ENCODE measurements at regions not wholly inside any gene's neighbourhood (a gene's known extent, or its start where the extent isn't known, plus 50 kb on each side); places are given as distances from the start of the nearest gene placed in this dataset.

GRCh38 chr20:39188266-39188765 is 226.2 kb downstream of the DHX35 start:
- Histone ChIP-seq H3K4me3 (ENCODE audit: low read length in 2 of 2) (no peak overlapping the region), H3K9me3 (replicated peaks in 1 of 2; ENCODE audit: control insufficient read depth in 2 of 2, insufficient read depth in 1 of 2, low read depth in 1 of 2, low read length in 2 of 2) (peaks cover 0 to 2% of the 10 kb centered on the region in 2 donors), H3K79me1 (ENCODE audit: low read depth, low read length) (no peaks in the 10 kb centered on the region), H3K14ac (ENCODE audit: low read length) (no peak overlapping the region), H4K8ac (ENCODE audit: low read depth, low read length) (no peak overlapping the region), H2AFZ (ENCODE audit: low read length) (no peak overlapping the region), H3K27me3 (ENCODE audit: control insufficient read depth in 3 of 3, insufficient read depth in 3 of 3, low read depth in 1 of 3, low read length in 3 of 3) (no peaks in the 10 kb centered on the region), H3K27ac (replicated peaks; ENCODE audit: low read length) (no peak overlapping the region), H3K4me1 (ENCODE audit: control insufficient read depth in 2 of 2, insufficient read depth in 1 of 2, low read depth in 1 of 2, low read length in 2 of 2) (no peaks in the 10 kb centered on the region), H2BK12ac (ENCODE audit: low read length) (no peak overlapping the region), H3K18ac (ENCODE audit: low read length) (no peak overlapping the region), H2BK15ac (ENCODE audit: low read length) (no peak overlapping the region), H3K4me2 (ENCODE audit: insufficient read depth, low read length, poor library complexity, severe bottlenecking) (no peak overlapping the region), H4K91ac (ENCODE audit: low read depth, low read length, poor library complexity) (no peak overlapping the region), H3K23ac (ENCODE audit: low read depth, low read length, poor library complexity) (no peak overlapping the region), H2AK5ac (ENCODE audit: low read depth, low read length) (no peak overlapping the region), H3K36me3 (replicated peaks in 1 of 2; ENCODE audit: control insufficient read depth in 2 of 2, insufficient read depth in 2 of 2, low read length in 2 of 2) (no peaks in the 10 kb centered on the region), H3K4ac (ENCODE audit: low read length) (no peak overlapping the region), H2BK5ac (ENCODE audit: low read length) (no peak overlapping the region), H3K9ac (ENCODE audit: low read depth, low read length, poor library complexity) (no peak overlapping the region), H2BK120ac (ENCODE audit: low read depth, low read length) (no peak overlapping the region)
- no peak for DNase-seq (ENCODE audit: low spot score)

- Histone ChIP-seq H3K4ac (ENCODE audit: low read length) (no peak overlapping the region), H3K4me2 (ENCODE audit: insufficient read depth, low read length, poor library complexity, severe bottlenecking) (no peak overlapping the region), H2BK5ac (ENCODE audit: low read length) (no peak overlapping the region), H3K4me3 (ENCODE audit: low read length in 2 of 2) (no peak overlapping the region), H2BK12ac (ENCODE audit: low read length) (no peak overlapping the region), H3K18ac (ENCODE audit: low read length) (no peak overlapping the region), H3K79me1 (ENCODE audit: low read depth, low read length) (no peaks in the 10 kb centered on the region), H4K8ac (ENCODE audit: low read depth, low read length) (no peak overlapping the region), H3K4me1 (ENCODE audit: control insufficient read depth in 2 of 2, insufficient read depth in 1 of 2, low read depth in 1 of 2, low read length in 2 of 2) (no peaks in the 10 kb centered on the region), H2AK5ac (ENCODE audit: low read depth, low read length) (no peak overlapping the region), H4K91ac (ENCODE audit: low read depth, low read length, poor library complexity) (no peak overlapping the region), H3K27ac (replicated peaks; ENCODE audit: low read length) (no peak overlapping the region), H3K27me3 (ENCODE audit: control insufficient read depth in 3 of 3, insufficient read depth in 3 of 3, low read depth in 1 of 3, low read length in 3 of 3) (peaks cover 0 to 2% (median 0%) of the 10 kb centered on the region in 3 experiments), H3K14ac (ENCODE audit: low read length) (no peak overlapping the region), H3K23ac (ENCODE audit: low read depth, low read length, poor library complexity) (no peak overlapping the region), H2AFZ (ENCODE audit: low read length) (no peak overlapping the region), H2BK120ac (ENCODE audit: low read depth, low read length) (no peak overlapping the region), H3K9ac (ENCODE audit: low read depth, low read length, poor library complexity) (no peak overlapping the region), H3K36me3 (replicated peaks in 1 of 2; ENCODE audit: control insufficient read depth in 2 of 2, insufficient read depth in 2 of 2, low read length in 2 of 2) (no peaks in the 10 kb centered on the region), H2BK15ac (ENCODE audit: low read length) (no peak overlapping the region), H3K9me3 (replicated peaks in 1 of 2; ENCODE audit: control insufficient read depth in 2 of 2, insufficient read depth in 1 of 2, low read depth in 1 of 2, low read length in 2 of 2) (peaks cover 0 to 2% of the 10 kb centered on the region in 2 donors)
- DNase-seq (ENCODE audit: low spot score), result no peak
- WGBS, 2 donors (ENCODE audit: extremely low coverage in 2 of 2, insufficient read length in 2 of 2, insufficient replicate concordance in 1 of 2), result no CpG with 5 or more reads among the region's 2 CpGs
These were observed 219.3 kb downstream of the DHX35 start for GRCh38 chr20:39181490-39181889.

GRCh38 chr20:39176457-39176856 is 214.3 kb downstream of the DHX35 start:
- H2BK5ac ChIP-seq (ENCODE audit: low read length), result no peak overlapping the region
- H4K8ac ChIP-seq (ENCODE audit: low read depth, low read length), result no peak overlapping the region
- H3K9me3 ChIP-seq (replicated peaks in 1 of 2; ENCODE audit: control insufficient read depth in 2 of 2, insufficient read depth in 1 of 2, low read depth in 1 of 2, low read length in 2 of 2), result no peaks in the 10 kb centered on the region
- no peaks in the 10 kb centered on the region for H3K36me3 ChIP-seq (replicated peaks in 1 of 2; ENCODE audit: control insufficient read depth in 2 of 2, insufficient read depth in 2 of 2, low read length in 2 of 2)
- no CpG with 5 or more reads among the region's 2 CpGs for WGBS, 2 donors (ENCODE audit: extremely low coverage in 2 of 2, insufficient read length in 2 of 2, insufficient replicate concordance in 1 of 2)
- no peak overlapping the region for H2BK120ac ChIP-seq (ENCODE audit: low read depth, low read length)
- H2AK5ac ChIP-seq (ENCODE audit: low read depth, low read length), result no peak overlapping the region
- H3K27me3 ChIP-seq (ENCODE audit: control insufficient read depth in 3 of 3, insufficient read depth in 3 of 3, low read depth in 1 of 3, low read length in 3 of 3), result peaks cover 0 to 2% (median 0%) of the 10 kb centered on the region in 3 experiments
- H2BK15ac ChIP-seq (ENCODE audit: low read length), result no peak overlapping the region
- H3K4me1 ChIP-seq (ENCODE audit: control insufficient read depth in 2 of 2, insufficient read depth in 1 of 2, low read depth in 1 of 2, low read length in 2 of 2), result no peaks in the 10 kb centered on the region
- no peak overlapping the region for H2BK12ac ChIP-seq (ENCODE audit: low read length)
- H3K23ac ChIP-seq (ENCODE audit: low read depth, low read length, poor library complexity), result no peak overlapping the region
- H3K9ac ChIP-seq (ENCODE audit: low read depth, low read length, poor library complexity), result no peak overlapping the region
- H3K18ac ChIP-seq (ENCODE audit: low read length), result no peak overlapping the region
- no peak overlapping the region for H3K4ac ChIP-seq (ENCODE audit: low read length)
- H3K79me1 ChIP-seq (ENCODE audit: low read depth, low read length), result no peaks in the 10 kb centered on the region
- H3K14ac ChIP-seq (ENCODE audit: low read length), result no peak overlapping the region
- H2AFZ ChIP-seq (ENCODE audit: low read length), result no peak overlapping the region
- no peak for DNase-seq (ENCODE audit: low spot score)
- no peak overlapping the region for H3K27ac ChIP-seq (replicated peaks; ENCODE audit: low read length)
- H3K4me2 ChIP-seq (ENCODE audit: insufficient read depth, low read length, poor library complexity, severe bottlenecking), result no peak overlapping the region
- H3K4me3 ChIP-seq (ENCODE audit: low read length in 2 of 2), result no peak overlapping the region
- H4K91ac ChIP-seq (ENCODE audit: low read depth, low read length, poor library complexity), result no peak overlapping the region

- Histone ChIP-seq H2BK15ac (ENCODE audit: low read length) (no peak overlapping the region), H2AFZ (ENCODE audit: low read length) (no peak overlapping the region), H3K4me2 (ENCODE audit: insufficient read depth, low read length, poor library complexity, severe bottlenecking) (no peak overlapping the region), H2BK120ac (ENCODE audit: low read depth, low read length) (no peak overlapping the region), H4K8ac (ENCODE audit: low read depth, low read length) (no peak overlapping the region), H3K18ac (ENCODE audit: low read length) (no peak overlapping the region), H3K79me1 (ENCODE audit: low read depth, low read length) (no peaks in the 10 kb centered on the region), H2AK5ac (ENCODE audit: low read depth, low read length) (no peak overlapping the region), H3K23ac (ENCODE audit: low read depth, low read length, poor library complexity) (no peak overlapping the region), H3K27ac (replicated peaks; ENCODE audit: low read length) (no peak overlapping the region), H3K4me1 (ENCODE audit: control insufficient read depth in 2 of 2, insufficient read depth in 1 of 2, low read depth in 1 of 2, low read length in 2 of 2) (no peaks in the 10 kb centered on the region), H3K14ac (ENCODE audit: low read length) (no peak overlapping the region), H3K36me3 (replicated peaks in 1 of 2; ENCODE audit: control insufficient read depth in 2 of 2, insufficient read depth in 2 of 2, low read length in 2 of 2) (no peaks in the 10 kb centered on the region), H3K4me3 (ENCODE audit: low read length in 2 of 2) (no peak overlapping the region), H3K27me3 (ENCODE audit: control insufficient read depth in 3 of 3, insufficient read depth in 3 of 3, low read depth in 1 of 3, low read length in 3 of 3) (no peaks in the 10 kb centered on the region), H4K91ac (ENCODE audit: low read depth, low read length, poor library complexity) (no peak overlapping the region), H2BK5ac (ENCODE audit: low read length) (no peak overlapping the region), H3K9ac (ENCODE audit: low read depth, low read length, poor library complexity) (no peak overlapping the region), H2BK12ac (ENCODE audit: low read length) (no peak overlapping the region), H3K4ac (ENCODE audit: low read length) (no peak overlapping the region), H3K9me3 (replicated peaks in 1 of 2; ENCODE audit: control insufficient read depth in 2 of 2, insufficient read depth in 1 of 2, low read depth in 1 of 2, low read length in 2 of 2) (no peaks in the 10 kb centered on the region)
- no peak for DNase-seq (ENCODE audit: low spot score)
- no CpG with 5 or more reads among the region's 2 CpGs for WGBS, 2 donors (ENCODE audit: extremely low coverage in 2 of 2, insufficient read length in 2 of 2, insufficient replicate concordance in 1 of 2)
These were observed 208.8 kb downstream of the DHX35 start for GRCh38 chr20:39170896-39171463.

Data from neuronal stem cell (in vitro differentiated cells).